Neutrophil (primary cell): ENCODE measurements at regions not wholly inside any gene's neighbourhood (a gene's known extent, or its start where the extent isn't known, plus 50 kb on each side); places are given as distances from the start of the nearest gene placed in this dataset.

Source experiments
- H3K27ac ChIP-seq: fragments of 200-600 bp; sonication (generic); 2 replicates; pipeline ENCODE4 v1.5.1; 2016; ENCODE audit warnings: mild to moderate bottlenecking, moderate library complexity
- H3K27me3 ChIP-seq: fragments of 200-600 bp; sonication (generic); 2 replicates; pipeline ENCODE4 v1.6.0; 2016; ENCODE audit warnings: mild to moderate bottlenecking
- H3K36me3 ChIP-seq: fragments of 200-600 bp; sonication (generic); 2 replicates; pipeline ENCODE4 v1.5.1; 2017
- H3K4me1 ChIP-seq, 2 experiments: fragments of 200-600 bp in 1 of 2; sonication (generic) in 1 of 2; 1 replicate in 1 of 2; 2 replicates in 1 of 2; pipeline versions ENCODE4 v1.5.1 to v1.6.1; 2013 to 2016; ENCODE audit warnings: low read depth in 1 of 2, low read length in 1 of 2, mild to moderate bottlenecking in 1 of 2, moderate library complexity in 1 of 2; ENCODE audit not compliant: control insufficient read depth in 1 of 2, insufficient read depth in 1 of 2
- H3K4me3 ChIP-seq, 2 experiments: fragments of 200-600 bp in 1 of 2; sonication (generic) in 1 of 2; 1 replicate in 1 of 2; 2 replicates in 1 of 2; pipeline ENCODE4 v1.5.1; 2013 to 2016; ENCODE audit warnings: low read depth in 1 of 2, low read length in 1 of 2, mild to moderate bottlenecking in 1 of 2, moderate library complexity in 1 of 2
- H3K9me3 ChIP-seq: fragments of 200-600 bp; sonication (generic); 2 replicates; pipeline ENCODE4 v1.5.1; 2016
- TF ChIP-seq, protein P1 (sequence below): fragments of 200-600 bp; sonication (generic); IDR thresholded peaks from 2 replicates; pipeline ENCODE4 v1.5.1; 2016; ENCODE audit warnings: antibody characterized with exemption

DNA sequence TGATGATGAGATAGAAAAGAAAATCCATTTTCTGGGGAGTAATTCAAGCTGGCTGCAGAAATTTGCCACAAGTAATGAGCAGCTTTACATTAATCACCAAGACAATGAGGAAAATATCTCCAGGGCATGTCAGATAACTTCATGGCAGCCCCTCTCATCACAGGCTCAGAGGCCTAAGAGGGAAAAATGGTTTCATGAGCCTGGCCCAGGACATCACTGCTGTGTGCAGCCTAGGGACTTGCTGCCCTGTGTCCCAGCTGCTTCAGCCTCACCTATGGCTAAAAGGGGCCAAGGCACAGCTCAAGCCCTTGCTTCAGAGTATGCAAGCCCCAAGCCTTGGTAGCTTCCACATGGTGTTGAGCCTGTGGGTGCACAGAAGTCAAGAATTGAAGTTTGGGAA lies 161.7 kb downstream of the OPA1 start:
- H3K9me3 ChIP-seq, result no peaks in the 10 kb centered on the region
- no peaks in the 10 kb centered on the region for H3K4me1 ChIP-seq
- no peaks in the 10 kb centered on the region for H3K27me3 ChIP-seq
- H3K36me3 ChIP-seq, result no peaks in the 10 kb centered on the region
- H3K27ac ChIP-seq, result no peak overlapping the region
- H3K4me3 ChIP-seq, result no peak overlapping the region
- TF ChIP-seq, protein P1, sequence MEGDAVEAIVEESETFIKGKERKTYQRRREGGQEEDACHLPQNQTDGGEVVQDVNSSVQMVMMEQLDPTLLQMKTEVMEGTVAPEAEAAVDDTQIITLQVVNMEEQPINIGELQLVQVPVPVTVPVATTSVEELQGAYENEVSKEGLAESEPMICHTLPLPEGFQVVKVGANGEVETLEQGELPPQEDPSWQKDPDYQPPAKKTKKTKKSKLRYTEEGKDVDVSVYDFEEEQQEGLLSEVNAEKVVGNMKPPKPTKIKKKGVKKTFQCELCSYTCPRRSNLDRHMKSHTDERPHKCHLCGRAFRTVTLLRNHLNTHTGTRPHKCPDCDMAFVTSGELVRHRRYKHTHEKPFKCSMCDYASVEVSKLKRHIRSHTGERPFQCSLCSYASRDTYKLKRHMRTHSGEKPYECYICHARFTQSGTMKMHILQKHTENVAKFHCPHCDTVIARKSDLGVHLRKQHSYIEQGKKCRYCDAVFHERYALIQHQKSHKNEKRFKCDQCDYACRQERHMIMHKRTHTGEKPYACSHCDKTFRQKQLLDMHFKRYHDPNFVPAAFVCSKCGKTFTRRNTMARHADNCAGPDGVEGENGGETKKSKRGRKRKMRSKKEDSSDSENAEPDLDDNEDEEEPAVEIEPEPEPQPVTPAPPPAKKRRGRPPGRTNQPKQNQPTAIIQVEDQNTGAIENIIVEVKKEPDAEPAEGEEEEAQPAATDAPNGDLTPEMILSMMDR, result no peak

DNA sequence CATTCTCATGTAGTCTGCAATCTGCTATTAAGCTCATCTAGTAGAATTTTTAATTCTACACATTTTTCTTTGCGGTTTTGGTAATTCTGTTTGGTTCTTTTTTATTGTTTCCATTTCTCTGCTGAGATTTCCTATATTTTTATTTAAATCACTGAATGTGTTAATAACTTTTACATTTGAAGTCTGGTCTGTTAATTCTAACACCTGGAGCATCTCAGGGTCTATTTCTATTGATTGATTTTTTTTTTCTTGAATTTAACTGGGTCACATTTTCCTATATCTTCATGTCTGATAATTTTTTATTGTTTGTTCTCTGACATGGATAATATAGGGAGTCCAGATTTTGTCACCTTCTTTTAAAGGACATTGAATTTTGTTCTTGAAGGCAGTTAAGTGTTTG lies 163.5 kb downstream of the OPA1 start:
- Histone ChIP-seq H3K9me3 (no peaks in the 10 kb centered on the region), H3K27ac (no peak overlapping the region), H3K27me3 (no peaks in the 10 kb centered on the region), H3K4me1 (no peaks in the 10 kb centered on the region), H3K36me3 (no peaks in the 10 kb centered on the region), H3K4me3 (no peak overlapping the region)
- TF ChIP-seq, protein P1, result no peak

DNA sequence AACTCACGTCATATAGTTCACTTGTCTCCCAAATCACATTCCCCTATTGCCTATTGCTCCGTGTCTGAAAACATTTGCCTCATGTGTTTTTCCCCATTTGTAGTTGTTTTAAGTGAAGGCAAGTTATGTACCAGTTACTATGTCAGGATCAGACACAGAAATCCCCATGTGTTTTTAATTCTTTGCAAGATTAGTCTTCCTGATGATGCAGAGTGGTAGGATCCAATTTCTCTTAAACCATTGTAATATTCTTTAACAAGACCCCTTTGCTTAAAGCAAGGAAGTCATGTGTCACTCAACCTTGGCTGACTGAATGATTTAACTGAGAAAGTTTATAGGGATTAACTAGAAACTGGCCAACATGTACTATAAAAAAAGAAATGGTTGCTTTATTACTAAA lies 164.4 kb downstream of the OPA1 start:
- H3K9me3 ChIP-seq, result no peaks in the 10 kb centered on the region
- no peak overlapping the region for H3K4me3 ChIP-seq
- no peaks in the 10 kb centered on the region for H3K36me3 ChIP-seq

DNA sequence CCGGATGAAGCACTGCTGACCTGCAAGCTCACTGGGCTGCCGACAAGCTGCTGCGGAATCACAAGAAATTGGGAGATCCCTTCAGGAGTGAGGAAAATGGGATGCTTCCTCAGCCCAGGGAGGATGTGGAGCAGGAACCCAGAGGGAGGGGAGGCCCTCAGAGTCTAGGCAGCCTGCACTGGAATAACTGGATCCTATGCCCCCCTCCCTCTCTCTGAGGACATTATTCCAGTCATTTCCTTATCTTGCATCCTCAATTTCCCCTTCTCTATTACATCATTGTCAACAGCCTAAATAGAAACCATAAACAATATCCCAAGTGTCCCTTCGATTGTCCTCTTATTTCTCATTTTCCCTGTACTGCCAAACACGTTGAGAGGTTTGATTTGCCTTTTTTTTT lies 169.0 kb downstream of the OPA1 start:
- no peaks in the 10 kb centered on the region for H3K36me3 ChIP-seq
- TF ChIP-seq, protein P1, result no peak

More for the DNA sequence above, 164.4 kb downstream of the OPA1 start:
- TF ChIP-seq, protein P1, result no peak
- H3K27me3 ChIP-seq, result no peaks in the 10 kb centered on the region
- no peaks in the 10 kb centered on the region for H3K4me1 ChIP-seq
- no peak overlapping the region for H3K27ac ChIP-seq

DNA sequence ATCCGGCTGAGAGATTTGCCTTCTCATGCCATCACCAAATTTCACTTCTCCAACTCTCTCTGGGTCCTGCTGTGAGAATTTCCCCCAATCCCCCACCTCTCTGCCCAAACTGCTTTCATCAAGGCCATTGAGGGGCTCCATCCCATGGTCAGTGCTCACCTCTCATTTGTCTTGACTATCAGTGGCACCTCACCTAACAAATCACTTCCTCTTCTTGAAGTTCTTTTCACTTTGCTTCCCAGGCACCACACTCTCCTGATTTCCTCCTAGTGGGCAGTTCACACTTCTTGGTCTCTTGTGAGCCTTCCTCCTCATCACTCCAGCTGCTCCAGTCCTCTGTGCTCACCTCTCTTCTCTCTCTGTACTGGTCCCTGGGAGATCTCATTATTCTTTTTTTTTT lies 169.6 kb downstream of the OPA1 start:
- Histone ChIP-seq H3K36me3 (no peaks in the 10 kb centered on the region), H3K9me3 (no peaks in the 10 kb centered on the region), H3K4me3 (no peak overlapping the region), H3K4me1 (no peaks in the 10 kb centered on the region), H3K27me3 (no peaks in the 10 kb centered on the region), H3K27ac (no peak overlapping the region)
- TF ChIP-seq, protein P1, result no peak

More for the DNA sequence above, 169.0 kb downstream of the OPA1 start:
- H3K27ac ChIP-seq, result no peak overlapping the region
- no peaks in the 10 kb centered on the region for H3K27me3 ChIP-seq
- no peaks in the 10 kb centered on the region for H3K9me3 ChIP-seq
- H3K4me1 ChIP-seq, result no peaks in the 10 kb centered on the region
- no peak overlapping the region for H3K4me3 ChIP-seq

DNA sequence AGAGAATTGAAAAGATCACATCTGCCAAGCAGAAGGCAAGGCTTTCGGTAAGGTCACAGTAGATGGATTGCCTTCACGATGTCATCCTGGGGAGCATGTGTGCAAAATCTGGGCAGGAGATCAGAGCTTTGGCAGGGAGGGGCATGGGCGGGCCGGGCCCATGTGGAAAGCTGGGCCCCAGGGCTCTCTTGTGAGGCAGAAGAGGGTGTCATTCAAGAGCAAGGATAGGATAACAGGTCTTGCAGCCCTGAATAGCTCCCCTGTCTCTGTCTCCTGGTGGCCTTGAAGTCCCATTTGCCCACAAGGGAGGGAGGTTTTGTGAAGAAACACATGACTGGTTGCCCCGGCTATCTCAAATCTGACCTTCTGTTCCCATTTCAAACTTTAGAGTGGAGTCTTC lies 172.0 kb downstream of the OPA1 start:
- Histone ChIP-seq H3K36me3 (no peaks in the 10 kb centered on the region), H3K9me3 (no peaks in the 10 kb centered on the region), H3K4me1 (no peaks in the 10 kb centered on the region), H3K4me3 (no peak overlapping the region), H3K27ac (no peak overlapping the region), H3K27me3 (no peaks in the 10 kb centered on the region)
- TF ChIP-seq, protein P1, result no peak
